ENCODE measurements at regions not wholly inside any gene's neighbourhood (a gene's known extent, or its start where the extent isn't known, plus 50 kb on each side); places are given as distances from the start of the nearest gene placed in this dataset.

DNA sequence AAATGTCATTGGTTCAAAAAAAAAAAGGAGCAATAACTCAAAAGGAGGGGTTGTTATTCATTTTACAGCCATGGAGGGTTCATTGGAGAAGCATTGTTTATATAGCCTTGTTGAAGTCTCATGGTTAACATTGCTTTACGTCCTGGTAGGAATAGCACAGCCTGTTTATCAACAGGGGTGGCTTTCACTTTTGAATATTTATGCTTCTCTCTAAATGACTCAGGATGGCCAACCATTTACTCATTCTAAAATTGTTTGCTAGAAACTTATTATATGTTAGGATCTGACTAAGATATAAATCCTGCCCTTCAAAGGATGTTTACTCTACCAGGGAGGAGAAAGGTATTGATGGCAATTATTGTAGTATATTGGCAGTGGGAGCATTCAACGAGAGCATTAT is 534.1 kb upstream of the GALNTL6 start:
- no peak overlapping the region for H3K27ac Mint-ChIP-seq (ENCODE audit: unreplicated experiment)

DNA sequence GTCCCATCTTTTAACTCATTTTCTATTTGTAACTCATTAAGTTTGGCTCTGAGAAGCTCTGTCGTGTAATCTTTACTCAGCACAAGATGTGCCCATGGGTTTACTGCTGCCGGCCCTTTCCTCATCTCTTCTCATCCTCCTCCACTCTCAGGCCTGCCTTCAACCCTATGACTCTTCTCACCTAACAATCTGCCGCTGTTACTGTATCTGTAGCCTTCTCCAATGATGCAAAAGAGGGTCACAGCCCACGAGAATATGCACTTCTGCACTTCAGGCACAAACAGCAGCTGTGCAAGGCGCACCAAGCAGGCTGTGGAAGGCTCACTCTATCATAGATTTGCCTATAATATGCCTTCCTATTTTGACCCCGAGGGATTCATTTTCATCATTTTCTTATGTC is 546.5 kb upstream of the GALNTL6 start:
- no peak for DNase-seq (ENCODE audit: low read depth, low spot score)

More for the DNA sequence above, 534.1 kb upstream of the GALNTL6 start:
- TF ChIP-seq, protein P1, sequence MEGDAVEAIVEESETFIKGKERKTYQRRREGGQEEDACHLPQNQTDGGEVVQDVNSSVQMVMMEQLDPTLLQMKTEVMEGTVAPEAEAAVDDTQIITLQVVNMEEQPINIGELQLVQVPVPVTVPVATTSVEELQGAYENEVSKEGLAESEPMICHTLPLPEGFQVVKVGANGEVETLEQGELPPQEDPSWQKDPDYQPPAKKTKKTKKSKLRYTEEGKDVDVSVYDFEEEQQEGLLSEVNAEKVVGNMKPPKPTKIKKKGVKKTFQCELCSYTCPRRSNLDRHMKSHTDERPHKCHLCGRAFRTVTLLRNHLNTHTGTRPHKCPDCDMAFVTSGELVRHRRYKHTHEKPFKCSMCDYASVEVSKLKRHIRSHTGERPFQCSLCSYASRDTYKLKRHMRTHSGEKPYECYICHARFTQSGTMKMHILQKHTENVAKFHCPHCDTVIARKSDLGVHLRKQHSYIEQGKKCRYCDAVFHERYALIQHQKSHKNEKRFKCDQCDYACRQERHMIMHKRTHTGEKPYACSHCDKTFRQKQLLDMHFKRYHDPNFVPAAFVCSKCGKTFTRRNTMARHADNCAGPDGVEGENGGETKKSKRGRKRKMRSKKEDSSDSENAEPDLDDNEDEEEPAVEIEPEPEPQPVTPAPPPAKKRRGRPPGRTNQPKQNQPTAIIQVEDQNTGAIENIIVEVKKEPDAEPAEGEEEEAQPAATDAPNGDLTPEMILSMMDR (conservative IDR thresholded peaks at IDR 0.05) = no peak
- no peak overlapping the region for H3K4me3 Mint-ChIP-seq
- H3K27me3 Mint-ChIP-seq (ENCODE audit: low read depth) = no peaks in the 10 kb centered on the region
- H3K9me3 Mint-ChIP-seq = no peaks in the 10 kb centered on the region
- no peaks in the 10 kb centered on the region for H3K4me1 Mint-ChIP-seq
- H3K36me3 Mint-ChIP-seq (ENCODE audit: low read depth) = no peaks in the 10 kb centered on the region
- no peak for DNase-seq (ENCODE audit: low read depth, low spot score)

DNA sequence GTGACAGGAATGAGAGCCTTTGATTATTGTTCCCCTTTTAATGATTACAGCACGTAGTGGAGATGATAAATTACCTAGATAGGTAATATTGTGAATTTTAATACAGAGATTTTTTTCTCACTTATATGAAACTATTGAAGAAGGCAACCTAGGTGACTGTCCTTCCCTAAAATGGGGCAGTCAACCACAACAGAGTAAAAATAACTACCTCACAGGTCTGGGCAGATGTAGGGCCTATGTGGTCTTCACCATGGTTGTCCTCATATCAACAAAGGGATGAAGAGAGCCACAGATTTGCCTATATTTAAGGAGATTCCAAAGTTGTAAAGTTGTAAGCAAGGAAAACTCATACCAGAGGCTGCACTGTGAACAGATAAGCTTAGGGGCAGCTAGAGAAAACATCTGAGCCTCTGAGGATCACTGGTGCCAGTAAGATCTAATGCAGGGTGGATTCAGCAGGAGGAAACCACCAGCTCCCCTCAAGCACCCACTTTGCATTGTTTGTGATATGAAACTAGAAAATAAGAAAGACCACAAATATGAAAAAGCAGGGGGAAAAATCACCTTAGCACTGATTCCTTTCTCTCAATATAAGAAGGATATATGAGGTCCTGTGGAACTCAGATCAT is 547.9 kb upstream of the GALNTL6 start:
- no peaks in the 10 kb centered on the region for H3K36me3 Mint-ChIP-seq (ENCODE audit: low read depth)
- DNase-seq (ENCODE audit: low read depth, low spot score) = no peak
- no peak overlapping the region for H3K27ac Mint-ChIP-seq (ENCODE audit: unreplicated experiment)
- H3K9me3 Mint-ChIP-seq = peaks cover 5% of the 10 kb centered on the region
- TF ChIP-seq, protein P1 (conservative IDR thresholded peaks at IDR 0.05) = no peak
- no peaks in the 10 kb centered on the region for H3K4me1 Mint-ChIP-seq
- no peak overlapping the region for H3K4me3 Mint-ChIP-seq
- H3K27me3 Mint-ChIP-seq (ENCODE audit: low read depth) = no peaks in the 10 kb centered on the region

More for the DNA sequence above, 546.5 kb upstream of the GALNTL6 start:
- TF ChIP-seq, protein P1 (conservative IDR thresholded peaks at IDR 0.05) = no peak
- Mint-ChIP-seq H3K9me3 (no peaks in the 10 kb centered on the region), H3K27me3 (ENCODE audit: low read depth) (no peaks in the 10 kb centered on the region), H3K36me3 (ENCODE audit: low read depth) (no peaks in the 10 kb centered on the region), H3K4me3 (no peak overlapping the region), H3K27ac (ENCODE audit: unreplicated experiment) (no peak overlapping the region), H3K4me1 (no peaks in the 10 kb centered on the region)

DNA sequence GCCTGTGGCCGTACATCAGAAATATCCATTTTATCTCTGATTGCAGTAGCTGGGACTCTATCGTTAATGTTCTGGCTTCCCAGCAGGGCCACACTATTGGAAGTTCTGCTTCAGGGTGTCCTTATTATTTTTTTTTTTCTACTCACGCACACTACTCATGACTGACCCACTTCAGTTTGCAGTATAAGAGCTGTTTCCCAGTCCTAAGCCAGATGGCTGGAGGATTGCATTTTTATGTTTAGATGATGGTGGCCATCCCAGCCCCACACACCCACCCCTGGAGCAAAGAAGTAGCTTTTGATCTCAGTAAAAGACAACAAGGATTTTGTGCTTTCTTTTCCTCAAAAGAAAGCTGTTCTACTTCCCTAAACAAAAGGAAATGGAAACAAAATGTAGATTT is 557.0 kb upstream of the GALNTL6 start:
- no peak overlapping the region for H3K4me3 Mint-ChIP-seq
- no peaks in the 10 kb centered on the region for H3K4me1 Mint-ChIP-seq
- TF ChIP-seq, protein P1 (conservative IDR thresholded peaks at IDR 0.05) = no peak
- no peak overlapping the region for H3K27ac Mint-ChIP-seq (ENCODE audit: unreplicated experiment)
- H3K9me3 Mint-ChIP-seq = peaks cover 7% of the 10 kb centered on the region
- DNase-seq (ENCODE audit: low read depth, low spot score) = no peak
- no peaks in the 10 kb centered on the region for H3K27me3 Mint-ChIP-seq (ENCODE audit: low read depth)
- H3K36me3 Mint-ChIP-seq (ENCODE audit: low read depth) = no peaks in the 10 kb centered on the region

DNA sequence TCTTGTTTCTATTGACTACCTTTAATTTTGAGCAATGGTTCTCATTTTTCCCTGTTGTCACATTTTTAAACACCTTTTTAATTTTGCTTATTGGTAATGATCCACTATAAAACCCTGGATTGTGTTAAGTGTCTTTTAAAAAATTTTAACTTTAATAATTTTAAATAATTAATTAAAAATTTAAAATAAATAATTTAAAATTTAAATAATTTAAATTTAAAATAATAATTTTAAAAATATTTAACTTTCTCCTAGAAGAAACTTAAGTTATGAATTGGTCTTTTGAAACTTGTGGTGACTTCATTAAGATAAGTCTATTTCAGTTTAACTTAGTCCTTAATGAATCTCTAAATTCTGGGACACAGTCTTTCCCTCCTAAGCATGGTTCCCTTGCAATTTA is 566.3 kb upstream of the GALNTL6 start:
- no peak for DNase-seq (ENCODE audit: low read depth, low spot score)
- Mint-ChIP-seq H3K9me3 (peaks cover 2% of the 10 kb centered on the region), H3K36me3 (ENCODE audit: low read depth) (no peaks in the 10 kb centered on the region), H3K27me3 (ENCODE audit: low read depth) (no peaks in the 10 kb centered on the region), H3K4me3 (no peak overlapping the region), H3K4me1 (no peaks in the 10 kb centered on the region), H3K27ac (ENCODE audit: unreplicated experiment) (no peak overlapping the region)
- TF ChIP-seq, protein P1 (conservative IDR thresholded peaks at IDR 0.05) = no peak
